ENCODE measurements at regions not wholly inside any gene's neighbourhood (a gene's known extent, or its start where the extent isn't known, plus 50 kb on each side); places are given as distances from the start of the nearest gene placed in this dataset.

GRCh38 chr4:114423582-114423981, 175.0 kb upstream of the UGT8 start:
- Mint-ChIP-seq H3K36me3 (no peaks in the 10 kb centered on the region), H3K27me3 (ENCODE audit: low read depth in 3 of 3) (no peaks in the 10 kb centered on the region), H3K4me1 (no peaks in the 10 kb centered on the region), H3K9me3 (peaks cover 0 to 8% (median 2%) of the 10 kb centered on the region in 7 donors), H3K4me3 (no peak overlapping the region), H3K27ac (no peak overlapping the region)
- 80% methylated on average over 1 of the region's 3 CpGs for WGBS (ENCODE audit: insufficient coverage)
- intact Hi-C loops (cut with micrococcal nuclease), result no loop called here
- Histone ChIP-seq H3K4me3 (replicated peaks in 1 of 3; ENCODE audit: low read depth in 2 of 3, low read length in 3 of 3) (no peak overlapping the region), H4K20me1 (ENCODE audit: insufficient read depth, low read length) (no peaks in the 10 kb centered on the region), H3K36me3 (replicated peaks in 1 of 2; ENCODE audit: control insufficient read depth in 1 of 2, insufficient read depth in 2 of 2, low read length in 2 of 2) (no peaks in the 10 kb centered on the region), H3K27ac (ENCODE audit: low read depth in 1 of 2, low read length in 2 of 2) (no peak overlapping the region), H3K27me3 (ENCODE audit: control insufficient read depth in 2 of 2, insufficient read depth in 2 of 2, low read length in 2 of 2) (no peaks in the 10 kb centered on the region), H3K79me2 (ENCODE audit: insufficient read depth, low read length) (no peaks in the 10 kb centered on the region), H3K4me2 (replicated peaks; ENCODE audit: extremely low read depth, low read length, poor library complexity, severe bottlenecking) (no peak overlapping the region), H3K9ac (ENCODE audit: insufficient read depth, low read length, poor library complexity, severe bottlenecking) (no peak overlapping the region), H3K9me3 (replicated peaks in 1 of 2; ENCODE audit: control insufficient read depth in 1 of 2, insufficient read depth in 1 of 2, low read length in 2 of 2) (no peaks in the 10 kb centered on the region), H2AFZ (ENCODE audit: insufficient read depth, low read depth, low read length, poor library complexity, severe bottlenecking) (no peak overlapping the region), H3K4me1 (ENCODE audit: control insufficient read depth in 1 of 2, insufficient read depth in 2 of 2, low read length in 2 of 2) (no peaks in the 10 kb centered on the region)
- no peak for TF ChIP-seq CTCF (IDR thresholded peaks at IDR 0.05)
- DNase-seq, result no peak

DNA sequence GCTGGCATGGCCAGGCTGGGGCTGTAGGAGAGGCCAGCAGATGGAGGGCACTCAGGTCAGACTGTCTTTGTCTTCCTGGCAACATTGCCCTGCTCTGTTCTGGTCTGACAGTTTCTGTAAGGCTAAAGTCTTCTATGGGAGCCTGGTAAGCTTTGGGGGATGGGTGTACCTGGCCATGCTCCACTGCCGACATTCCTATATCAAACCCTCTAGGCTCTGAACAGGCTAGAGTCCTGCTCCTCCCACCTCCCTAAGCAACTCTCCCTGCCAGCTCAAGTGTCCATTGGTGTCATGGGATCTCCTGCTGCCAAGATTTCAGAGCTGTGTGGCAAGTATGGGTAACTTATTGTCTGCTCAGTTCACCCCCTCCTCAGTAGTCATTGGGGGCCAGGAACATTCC, 163.5 kb upstream of the UGT8 start:
- Mint-ChIP-seq H3K27me3 (ENCODE audit: low read depth in 3 of 3) (no peaks in the 10 kb centered on the region), H3K9me3 (peaks cover 0 to 13% (median 5%) of the 10 kb centered on the region in 7 donors), H3K4me3 (no peak overlapping the region), H3K36me3 (no peaks in the 10 kb centered on the region), H3K27ac (no peak overlapping the region), H3K4me1 (no peaks in the 10 kb centered on the region)
- Histone ChIP-seq H3K4me1 (ENCODE audit: control insufficient read depth in 1 of 2, insufficient read depth in 2 of 2, low read length in 2 of 2) (no peaks in the 10 kb centered on the region), H2AFZ (ENCODE audit: insufficient read depth, low read depth, low read length, poor library complexity, severe bottlenecking) (no peak overlapping the region), H3K4me2 (replicated peaks; ENCODE audit: extremely low read depth, low read length, poor library complexity, severe bottlenecking) (no peak overlapping the region), H3K4me3 (replicated peaks in 1 of 3; ENCODE audit: low read depth in 2 of 3, low read length in 3 of 3) (no peak overlapping the region), H3K9ac (ENCODE audit: insufficient read depth, low read length, poor library complexity, severe bottlenecking) (no peak overlapping the region), H3K27ac (ENCODE audit: low read depth in 1 of 2, low read length in 2 of 2) (no peak overlapping the region), H3K36me3 (replicated peaks in 1 of 2; ENCODE audit: control insufficient read depth in 1 of 2, insufficient read depth in 2 of 2, low read length in 2 of 2) (no peaks in the 10 kb centered on the region), H4K20me1 (ENCODE audit: insufficient read depth, low read length) (no peaks in the 10 kb centered on the region), H3K9me3 (replicated peaks in 1 of 2; ENCODE audit: control insufficient read depth in 1 of 2, insufficient read depth in 1 of 2, low read length in 2 of 2) (peaks cover 5 to 13% of the 10 kb centered on the region in 2 donors), H3K79me2 (ENCODE audit: insufficient read depth, low read length) (no peaks in the 10 kb centered on the region), H3K27me3 (ENCODE audit: control insufficient read depth in 2 of 2, insufficient read depth in 2 of 2, low read length in 2 of 2) (no peaks in the 10 kb centered on the region)
- TF ChIP-seq CTCF (IDR thresholded peaks at IDR 0.05), result no peak
- WGBS (ENCODE audit: insufficient coverage), result no CpG with 5 or more reads among the region's 1 CpG
- intact Hi-C loops (cut with micrococcal nuclease), result no loop called here
- DNase-seq, result no peak

Measured in CD14-positive monocyte (primary cell).